Activated CD4-positive, alpha-beta T cell treated with anti-CD3 and anti-CD28 coated beads for 36 hours (primary cell): ENCODE measurements at regions not wholly inside any gene's neighbourhood (a gene's known extent, or its start where the extent isn't known, plus 50 kb on each side); places are given as distances from the start of the nearest gene placed in this dataset.

ENCODE experiments used
- ATAC-seq: fragments of 200-7000 bp; cut with Tn5 transposase; one replicate; pipeline ENCODE4 v1.10.0; 2021; ENCODE audit warnings: mild to moderate bottlenecking, moderate library complexity
- CTCF ChIA-PET: fragments of 350-600 bp; sonication (Branson Sonifier 250); formaldehyde crosslinking; loops from one replicate; lab custom pipeline; 2021; ENCODE audit warnings: antibody characterized with exemption; lab: Charles Lee
- POLR2A ChIA-PET: fragments of 350-600 bp; sonication (Branson Sonifier 250); formaldehyde crosslinking; loops from one replicate; lab custom pipeline; 2021; ENCODE audit warnings: antibody characterized with exemption, inconsistent platforms; lab: Charles Lee
- DNase-seq: peaks from one replicate; pipeline ENCODE4 v3.0.0-alpha.2; 2020
- H3K27ac Mint-ChIP-seq: one replicate; pipeline ENCODE4 v1.8.0; 2021; ENCODE audit warnings: mixed read lengths
- H3K27me3 Mint-ChIP-seq: one replicate; pipeline ENCODE4 v1.8.0; 2021; ENCODE audit warnings: mixed read lengths
- H3K36me3 Mint-ChIP-seq: one replicate; pipeline ENCODE4 v1.8.0; 2021; ENCODE audit warnings: low read depth, mixed read lengths
- H3K4me1 Mint-ChIP-seq: one replicate; pipeline ENCODE4 v1.8.0; 2021; ENCODE audit warnings: mixed read lengths
- H3K4me3 Mint-ChIP-seq: one replicate; pipeline ENCODE4 v1.8.0; 2021; ENCODE audit warnings: mild to moderate bottlenecking, moderate library complexity, mixed read lengths
- H3K9me3 Mint-ChIP-seq: one replicate; pipeline ENCODE4 v1.8.0; 2021; ENCODE audit warnings: low read depth, mixed read lengths
- intact Hi-C, 2 experiments: fragments of 100-400 bp; cut with DNase I in 1 of 2; cut with micrococcal nuclease in 1 of 2; formaldehyde crosslinking; loops; one replicate each; pipeline versions ENCODE4 v1.14.2 to v1.15.1; 2022 to 2024; cut with DNase I, micrococcal nuclease

- no peak for DNase-seq
- ATAC-seq: no peak
- intact Hi-C loops: no loop called here
- Mint-ChIP-seq H3K36me3 (peaks cover 1% of the 10 kb centered on the region), H3K27me3 (no peaks in the 10 kb centered on the region), H3K4me3 (no peak overlapping the region), H3K4me1 (peaks cover 4% of the 10 kb centered on the region), H3K9me3 (peaks cover 5% of the 10 kb centered on the region), H3K27ac (no peak overlapping the region)
- ChIA-PET POLR2A (no interaction called here), CTCF (interaction anchor here (1.0 to 1.1 kb wide), 2 partner anchors 29 to 239 kb away, joined by 3 read pairs; partner anchors contain the start of gene ITGA4)
Measured at GRCh38 chr2:181218401-181218821, 238.0 kb downstream of the UBE2E3 start.

- peaks cover 17% of the 10 kb centered on the region for H3K36me3 Mint-ChIP-seq
- H3K4me1 Mint-ChIP-seq: peaks cover 19% of the 10 kb centered on the region
- intact Hi-C loops: loop anchor here (5.0 kb wide), 2 partner anchors 79 to 569 kb away; no protein-coding TSS in a partner anchor
- ATAC-seq (peak; percentile 42), DNase-seq (no peak)
- ChIA-PET POLR2A (no interaction called here), CTCF (interaction anchor here (1.1 to 1.7 kb wide), 3 partner anchors 9 to 114 kb away, joined by 3 to 4 read pairs (median 3); no protein-coding TSS in a partner anchor)
- peaks cover 8% of the 10 kb centered on the region for H3K9me3 Mint-ChIP-seq
- no peaks in the 10 kb centered on the region for H3K27me3 Mint-ChIP-seq
- H3K4me3 Mint-ChIP-seq: no peak overlapping the region
- peak overlapping the region; percentile 79 for H3K27ac Mint-ChIP-seq
Measured at GRCh38 chr2:181223234-181223633, 234.0 kb upstream of the ITGA4 start.

GRCh38 chr2:181224866-181225265 lies 232.3 kb upstream of the ITGA4 start:
- Mint-ChIP-seq H3K9me3 (peaks cover 8% of the 10 kb centered on the region), H3K27ac (peak overlapping the region; percentile 81), H3K36me3 (peaks cover 17% of the 10 kb centered on the region), H3K4me3 (peak overlapping the region; percentile 53), H3K4me1 (peaks cover 19% of the 10 kb centered on the region), H3K27me3 (no peaks in the 10 kb centered on the region)
- DNase-seq (no peak), ATAC-seq (peak; percentile 87)
- ChIA-PET CTCF (interaction anchor here (2.1 kb wide), 1 partner anchor 120 kb away, joined by 5 read pairs; no protein-coding TSS in a partner anchor), POLR2A (no interaction called here)
- intact Hi-C loops: loop anchor here (1.0 to 5.0 kb wide), 5 partner anchors 28 to 567 kb away; no protein-coding TSS in a partner anchor

- Mint-ChIP-seq H3K4me1 (peaks cover 15% of the 10 kb centered on the region), H3K4me3 (no peak overlapping the region), H3K27ac (no peak overlapping the region), H3K9me3 (peaks cover 6% of the 10 kb centered on the region), H3K36me3 (peaks cover 18% of the 10 kb centered on the region), H3K27me3 (no peaks in the 10 kb centered on the region)
- ChIA-PET POLR2A (no interaction called here), CTCF (interaction anchor here (0.6 to 1.6 kb wide), 4 partner anchors 14 to 229 kb away, joined by 3 to 5 read pairs (median 3); partner anchors contain the start of gene ITGA4)
- intact Hi-C loops: no loop called here
- DNase-seq (no peak), ATAC-seq (no peak)
Measured at GRCh38 chr2:181228661-181229060, 228.5 kb upstream of the ITGA4 start.

GRCh38 chr2:181231151-181231550 lies 226.0 kb upstream of the ITGA4 start:
- intact Hi-C loops: no loop called here
- Mint-ChIP-seq H3K27me3 (no peaks in the 10 kb centered on the region), H3K27ac (no peak overlapping the region), H3K9me3 (peaks cover 6% of the 10 kb centered on the region), H3K4me1 (peaks cover 5% of the 10 kb centered on the region), H3K36me3 (peaks cover 15% of the 10 kb centered on the region), H3K4me3 (no peak overlapping the region)
- ATAC-seq (peak; percentile 70), DNase-seq (peak; percentile 19)
- ChIA-PET POLR2A (no interaction called here), CTCF (interaction anchor here (1.1 kb wide), 1 partner anchor 227 kb away, joined by 3 read pairs; no protein-coding TSS in a partner anchor)

GRCh38 chr2:181231886-181232621 lies 225.1 kb upstream of the ITGA4 start:
- H3K4me1 Mint-ChIP-seq: peaks cover 5% of the 10 kb centered on the region
- H3K9me3 Mint-ChIP-seq: peaks cover 5% of the 10 kb centered on the region
- no peak overlapping the region for H3K27ac Mint-ChIP-seq
- no peaks in the 10 kb centered on the region for H3K27me3 Mint-ChIP-seq
- ChIA-PET CTCF (interaction anchor here (0.8 to 1.6 kb wide), 4 partner anchors 9 to 226 kb away, joined by 3 to 5 read pairs (median 3); no protein-coding TSS in a partner anchor), POLR2A (no interaction called here)
- DNase-seq (no peak), ATAC-seq (no peak)
- intact Hi-C loops: no loop called here
- H3K4me3 Mint-ChIP-seq: no peak overlapping the region
- peaks cover 7% of the 10 kb centered on the region for H3K36me3 Mint-ChIP-seq

- DNase-seq (no peak), ATAC-seq (no peak)
- Mint-ChIP-seq H3K27me3 (no peaks in the 10 kb centered on the region), H3K9me3 (peaks cover 5% of the 10 kb centered on the region), H3K4me3 (no peak overlapping the region), H3K36me3 (peaks cover 5% of the 10 kb centered on the region), H3K4me1 (peaks cover 11% of the 10 kb centered on the region), H3K27ac (no peak overlapping the region)
- CTCF ChIA-PET: interaction anchor here (0.9 to 1.3 kb wide), 2 partner anchors 71 to 223 kb away, joined by 3 read pairs; partner anchors contain the start of gene ITGA4
- intact Hi-C loops: no loop called here
- POLR2A ChIA-PET: interaction anchor here (0.7 kb wide), 2 partner anchors 159 to 240 kb away, joined by 3 to 6 read pairs; no protein-coding TSS in a partner anchor
Measured at GRCh38 chr2:181234487-181234891, 222.7 kb upstream of the ITGA4 start.

- ATAC-seq (no peak), DNase-seq (no peak)
- ChIA-PET CTCF (interaction anchor here (0.9 to 1.3 kb wide), 2 partner anchors 71 to 222 kb away, joined by 3 read pairs; partner anchors contain the start of gene ITGA4), POLR2A (interaction anchor here (0.7 kb wide), 1 partner anchor 239 kb away, joined by 3 read pairs; no protein-coding TSS in a partner anchor)
- Mint-ChIP-seq H3K4me3 (no peak overlapping the region), H3K36me3 (peaks cover 5% of the 10 kb centered on the region), H3K27ac (no peak overlapping the region), H3K4me1 (peaks cover 12% of the 10 kb centered on the region), H3K27me3 (no peaks in the 10 kb centered on the region), H3K9me3 (peaks cover 5% of the 10 kb centered on the region)
- intact Hi-C loops: no loop called here
Measured at GRCh38 chr2:181235011-181235410, 222.2 kb upstream of the ITGA4 start.

GRCh38 chr2:181235683-181236459 lies 221.3 kb upstream of the ITGA4 start:
- no peak for DNase-seq
- Mint-ChIP-seq H3K4me1 (peaks cover 14% of the 10 kb centered on the region), H3K36me3 (peaks cover 5% of the 10 kb centered on the region), H3K27me3 (no peaks in the 10 kb centered on the region), H3K9me3 (peaks cover 5% of the 10 kb centered on the region), H3K4me3 (no peak overlapping the region), H3K27ac (no peak overlapping the region)
- ChIA-PET CTCF (no interaction called here), POLR2A (no interaction called here)
- intact Hi-C loops: no loop called here
- no peak for ATAC-seq

- intact Hi-C loops: no loop called here
- no peak overlapping the region for H3K27ac Mint-ChIP-seq
- H3K27me3 Mint-ChIP-seq: no peaks in the 10 kb centered on the region
- H3K4me3 Mint-ChIP-seq: no peak overlapping the region
- H3K9me3 Mint-ChIP-seq: peaks cover 5% of the 10 kb centered on the region
- peaks cover 30% of the 10 kb centered on the region for H3K4me1 Mint-ChIP-seq
- ChIA-PET POLR2A (no interaction called here), CTCF (interaction anchor here (1.1 kb wide), 1 partner anchor 11 kb away, joined by 3 read pairs; no protein-coding TSS in a partner anchor)
- peak; percentile 30 for DNase-seq
- ATAC-seq: peak; percentile 37
- peaks cover 2% of the 10 kb centered on the region for H3K36me3 Mint-ChIP-seq
Measured at GRCh38 chr2:181239201-181239799, 217.9 kb upstream of the ITGA4 start.
